ENCODE measurements at regions not wholly inside any gene's neighbourhood (a gene's known extent, or its start where the extent isn't known, plus 50 kb on each side); places are given as distances from the start of the nearest gene placed in this dataset.

DNA sequence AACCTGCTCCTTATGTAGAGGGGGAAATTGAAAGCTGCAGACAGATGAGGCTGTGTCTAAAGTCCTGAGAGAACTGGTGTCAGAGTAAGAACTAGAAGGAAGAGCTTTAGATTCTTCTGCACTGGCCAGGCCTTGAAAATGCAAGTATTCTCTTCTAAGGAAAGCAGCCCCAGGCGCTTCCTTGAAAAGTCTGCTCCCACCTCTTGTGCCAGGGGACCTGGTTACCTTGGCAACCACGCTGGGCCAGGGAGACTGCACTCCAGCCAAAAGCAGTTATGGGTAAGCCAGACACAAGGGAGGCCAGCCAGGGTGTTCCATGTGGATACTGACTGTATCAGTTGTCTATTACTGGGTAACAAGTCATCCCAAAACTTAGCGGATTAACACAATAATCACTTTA lies 228.6 kb upstream of the SDK2 start:
- Histone ChIP-seq H3K4me3 (no peak overlapping the region), H3K79me2 (ENCODE audit: low read depth) (no peaks in the 10 kb centered on the region), H3K4me1 (peaks cover 6% of the 10 kb centered on the region), H3K9ac (no peak overlapping the region), H3K9me3 (ENCODE audit: low read depth) (no peaks in the 10 kb centered on the region), H3F3A (ENCODE audit: low read depth) (no peaks in the 10 kb centered on the region), H4K20me1 (ENCODE audit: low read depth) (no peaks in the 10 kb centered on the region), H3K4me2 (no peak overlapping the region), H3K27ac (no peak overlapping the region), H3K36me3 (no peaks in the 10 kb centered on the region), H2AFZ (replicated peaks) (no peak overlapping the region), H3K27me3 (no peaks in the 10 kb centered on the region)
- Mint-ChIP-seq H3K36me3 (no peaks in the 10 kb centered on the region), H3K4me3 (no peak overlapping the region), H3K27ac (peak overlapping the region; percentile 47), H3K27me3 (ENCODE audit: insufficient read depth, low read depth) (peaks cover 8% of the 10 kb centered on the region), H3K4me1 (peaks cover 33% of the 10 kb centered on the region), H3K9me3 (peaks cover 3% of the 10 kb centered on the region)
- TF ChIP-seq EZH2phosphoT487 (IDR thresholded peaks at IDR 0.05) (no peak), EZH2 (IDR thresholded peaks at IDR 0.05) (no peak)
- TF ChIP-seq, protein P1, sequence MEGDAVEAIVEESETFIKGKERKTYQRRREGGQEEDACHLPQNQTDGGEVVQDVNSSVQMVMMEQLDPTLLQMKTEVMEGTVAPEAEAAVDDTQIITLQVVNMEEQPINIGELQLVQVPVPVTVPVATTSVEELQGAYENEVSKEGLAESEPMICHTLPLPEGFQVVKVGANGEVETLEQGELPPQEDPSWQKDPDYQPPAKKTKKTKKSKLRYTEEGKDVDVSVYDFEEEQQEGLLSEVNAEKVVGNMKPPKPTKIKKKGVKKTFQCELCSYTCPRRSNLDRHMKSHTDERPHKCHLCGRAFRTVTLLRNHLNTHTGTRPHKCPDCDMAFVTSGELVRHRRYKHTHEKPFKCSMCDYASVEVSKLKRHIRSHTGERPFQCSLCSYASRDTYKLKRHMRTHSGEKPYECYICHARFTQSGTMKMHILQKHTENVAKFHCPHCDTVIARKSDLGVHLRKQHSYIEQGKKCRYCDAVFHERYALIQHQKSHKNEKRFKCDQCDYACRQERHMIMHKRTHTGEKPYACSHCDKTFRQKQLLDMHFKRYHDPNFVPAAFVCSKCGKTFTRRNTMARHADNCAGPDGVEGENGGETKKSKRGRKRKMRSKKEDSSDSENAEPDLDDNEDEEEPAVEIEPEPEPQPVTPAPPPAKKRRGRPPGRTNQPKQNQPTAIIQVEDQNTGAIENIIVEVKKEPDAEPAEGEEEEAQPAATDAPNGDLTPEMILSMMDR (IDR thresholded peaks at IDR 0.05): no peak
- DNase-seq (ENCODE audit: low spot score): peak; percentile 14

DNA sequence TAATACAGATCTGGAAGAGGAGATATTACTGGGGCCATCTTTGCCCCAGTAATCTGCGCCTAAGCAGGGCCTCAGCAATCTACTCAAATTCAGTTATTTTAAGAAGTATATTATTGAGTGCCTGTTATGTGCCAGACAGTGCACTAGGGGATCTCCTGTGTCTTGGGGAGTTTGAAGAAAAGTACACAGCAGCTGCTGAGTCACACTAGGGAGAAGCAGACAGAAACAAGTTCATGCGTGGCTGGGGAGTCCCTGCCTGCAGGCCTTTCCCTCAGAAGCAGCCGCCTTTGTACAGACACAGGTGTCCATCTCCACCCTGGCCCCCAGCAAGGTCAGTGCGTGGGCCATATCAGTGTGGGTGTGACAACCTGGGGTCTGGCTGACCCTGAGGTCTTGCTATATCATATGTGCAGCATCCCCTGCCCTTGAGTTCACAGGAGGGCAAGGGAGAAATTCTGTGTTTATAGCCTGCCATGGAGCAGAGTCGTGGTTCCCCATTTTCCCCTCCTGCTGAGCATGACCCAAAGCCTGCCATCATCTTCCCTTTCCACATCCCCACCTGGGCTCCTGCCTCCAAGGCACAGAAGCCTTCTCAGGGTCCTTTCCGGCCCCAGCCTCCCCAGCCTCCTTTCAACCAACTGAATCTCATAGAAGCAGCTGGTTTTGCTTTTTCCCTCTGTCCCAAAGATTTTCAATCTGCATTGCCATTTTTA lies 229.9 kb upstream of the SDK2 start:
- peaks cover 8% of the 10 kb centered on the region for H3K27me3 Mint-ChIP-seq (ENCODE audit: insufficient read depth, low read depth)

DNA sequence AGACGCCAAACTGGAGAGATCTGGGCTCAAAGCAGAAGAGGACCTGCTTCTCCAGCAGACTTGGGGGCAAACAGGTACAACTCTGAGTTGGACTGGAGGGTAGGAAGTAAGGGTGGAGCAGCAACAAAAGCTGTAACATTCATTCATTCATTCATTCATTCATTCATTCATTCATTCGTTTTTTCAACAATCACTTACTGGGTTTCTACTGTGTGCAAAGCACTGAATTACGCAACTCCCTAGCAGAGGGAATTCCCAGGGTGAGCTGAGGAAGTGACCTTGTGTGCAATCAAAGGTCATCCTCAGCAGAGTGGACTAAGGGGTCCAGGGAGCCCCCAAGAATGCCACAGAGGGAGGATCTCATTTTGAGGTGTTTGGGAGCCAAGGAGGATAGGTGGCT lies 231.1 kb upstream of the SDK2 start:
- H2AFZ ChIP-seq (replicated peaks): no peak overlapping the region
- no peak overlapping the region for H3K27ac ChIP-seq
- H3K79me2 ChIP-seq (ENCODE audit: low read depth): no peaks in the 10 kb centered on the region
- H3K4me3 Mint-ChIP-seq: no peak overlapping the region
- no peak for DNase-seq (ENCODE audit: low spot score)
- peaks cover 33% of the 10 kb centered on the region for H3K4me1 Mint-ChIP-seq
- TF ChIP-seq EZH2 (IDR thresholded peaks at IDR 0.05) (no peak), EZH2phosphoT487 (IDR thresholded peaks at IDR 0.05) (no peak)
- TF ChIP-seq, protein P1 (IDR thresholded peaks at IDR 0.05): no peak
- peaks cover 3% of the 10 kb centered on the region for H3K9me3 Mint-ChIP-seq
- no peak overlapping the region for H3K27ac Mint-ChIP-seq
- no peak overlapping the region for H3K4me2 ChIP-seq
- H3K36me3 ChIP-seq: no peaks in the 10 kb centered on the region
- no peak overlapping the region for H3K4me3 ChIP-seq
- no peaks in the 10 kb centered on the region for H3K27me3 ChIP-seq
- H3K27me3 Mint-ChIP-seq (ENCODE audit: insufficient read depth, low read depth): peaks cover 11% of the 10 kb centered on the region
- H3K4me1 ChIP-seq: peaks cover 6% of the 10 kb centered on the region
- H3K9me3 ChIP-seq (ENCODE audit: low read depth): no peaks in the 10 kb centered on the region
- H3F3A ChIP-seq (ENCODE audit: low read depth): no peaks in the 10 kb centered on the region
- H4K20me1 ChIP-seq (ENCODE audit: low read depth): no peaks in the 10 kb centered on the region
- no peaks in the 10 kb centered on the region for H3K36me3 Mint-ChIP-seq
- H3K9ac ChIP-seq: no peak overlapping the region

More for the DNA sequence above, 229.9 kb upstream of the SDK2 start:
- no peak overlapping the region for H3K4me3 Mint-ChIP-seq
- H3K9me3 Mint-ChIP-seq: peaks cover 3% of the 10 kb centered on the region
- H3K4me1 Mint-ChIP-seq: peaks cover 33% of the 10 kb centered on the region
- DNase-seq (ENCODE audit: low spot score): no peak
- Histone ChIP-seq H3K79me2 (ENCODE audit: low read depth) (no peaks in the 10 kb centered on the region), H3F3A (ENCODE audit: low read depth) (no peaks in the 10 kb centered on the region), H3K4me2 (no peak overlapping the region), H3K9ac (no peak overlapping the region), H4K20me1 (ENCODE audit: low read depth) (no peaks in the 10 kb centered on the region), H3K27me3 (no peaks in the 10 kb centered on the region), H3K9me3 (ENCODE audit: low read depth) (no peaks in the 10 kb centered on the region), H3K27ac (no peak overlapping the region), H3K4me1 (peaks cover 6% of the 10 kb centered on the region), H2AFZ (replicated peaks) (no peak overlapping the region), H3K36me3 (no peaks in the 10 kb centered on the region), H3K4me3 (no peak overlapping the region)
- H3K36me3 Mint-ChIP-seq: no peaks in the 10 kb centered on the region
- TF ChIP-seq EZH2 (IDR thresholded peaks at IDR 0.05) (no peak), EZH2phosphoT487 (IDR thresholded peaks at IDR 0.05) (no peak)
- TF ChIP-seq, protein P1 (IDR thresholded peaks at IDR 0.05): no peak
- H3K27ac Mint-ChIP-seq: peak overlapping the region; percentile 36

All from neural progenitor cell (in vitro differentiated cells).